Peyer's patch (tissue), 4 donors: ENCODE measurements at regions not wholly inside any gene's neighbourhood (a gene's known extent, or its start where the extent isn't known, plus 50 kb on each side); places are given as distances from the start of the nearest gene placed in this dataset.

Experiments used
- POLR2A ChIP-seq, 2 donors: fragments of 450-650 bp; IDR thresholded peaks; one replicate each; pipeline ENCODE4 v1.5.1; 2017; ENCODE audit warnings: antibody characterized with exemption in 2 of 2, mild to moderate bottlenecking in 2 of 2, moderate library complexity in 2 of 2
- TF ChIP-seq, protein P1 (sequence below), 6 experiments: fragments of 450-650 bp in 4 of 6; fragments of 200-600 bp in 2 of 6; sonication (generic) in 1 of 6; IDR thresholded peaks; one replicate each; pipeline ENCODE4 v1.5.1; 2017 to 2019; ENCODE audit warnings: antibody characterized with exemption in 6 of 6, mild to moderate bottlenecking in 3 of 6, moderate library complexity in 1 of 6

DNA sequence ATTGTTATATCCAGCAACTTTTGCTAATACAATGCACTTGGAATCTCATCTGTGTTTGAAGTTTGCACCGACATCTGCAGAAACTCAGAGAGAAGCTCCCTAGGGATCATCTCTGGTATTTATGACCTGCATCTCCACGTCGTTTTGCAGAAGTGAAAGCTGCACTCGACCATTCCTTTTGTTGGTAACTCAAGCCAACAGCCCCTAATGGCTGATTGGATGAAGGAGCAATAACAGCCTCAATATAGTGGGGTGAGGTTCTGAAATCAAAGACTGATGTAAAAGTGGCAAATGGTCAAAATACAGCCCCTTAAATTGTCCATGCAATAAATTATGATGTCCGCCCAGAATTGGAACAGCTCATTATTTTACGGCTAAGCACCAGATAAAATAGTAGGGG, 344.2 kb upstream of the KAZN start:
- no peak for TF ChIP-seq POLR2A (IDR thresholded peaks at IDR 0.05)
- TF ChIP-seq, protein P1, sequence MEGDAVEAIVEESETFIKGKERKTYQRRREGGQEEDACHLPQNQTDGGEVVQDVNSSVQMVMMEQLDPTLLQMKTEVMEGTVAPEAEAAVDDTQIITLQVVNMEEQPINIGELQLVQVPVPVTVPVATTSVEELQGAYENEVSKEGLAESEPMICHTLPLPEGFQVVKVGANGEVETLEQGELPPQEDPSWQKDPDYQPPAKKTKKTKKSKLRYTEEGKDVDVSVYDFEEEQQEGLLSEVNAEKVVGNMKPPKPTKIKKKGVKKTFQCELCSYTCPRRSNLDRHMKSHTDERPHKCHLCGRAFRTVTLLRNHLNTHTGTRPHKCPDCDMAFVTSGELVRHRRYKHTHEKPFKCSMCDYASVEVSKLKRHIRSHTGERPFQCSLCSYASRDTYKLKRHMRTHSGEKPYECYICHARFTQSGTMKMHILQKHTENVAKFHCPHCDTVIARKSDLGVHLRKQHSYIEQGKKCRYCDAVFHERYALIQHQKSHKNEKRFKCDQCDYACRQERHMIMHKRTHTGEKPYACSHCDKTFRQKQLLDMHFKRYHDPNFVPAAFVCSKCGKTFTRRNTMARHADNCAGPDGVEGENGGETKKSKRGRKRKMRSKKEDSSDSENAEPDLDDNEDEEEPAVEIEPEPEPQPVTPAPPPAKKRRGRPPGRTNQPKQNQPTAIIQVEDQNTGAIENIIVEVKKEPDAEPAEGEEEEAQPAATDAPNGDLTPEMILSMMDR (IDR thresholded peaks at IDR 0.05), result no peak
